GM20000 (cell line): ENCODE measurements at regions not wholly inside any gene's neighbourhood (a gene's known extent, or its start where the extent isn't known, plus 50 kb on each side); places are given as distances from the start of the nearest gene placed in this dataset.

ENCODE experiments used
- DNase-seq: peaks from one replicate; pipeline ENCODE4 v3.0.0; 2012; ENCODE audit warnings: low spot score
- CTCF ChIP-seq: IDR thresholded peaks from 2 replicates; pipeline ENCODE4 v1.5.1; 2012; ENCODE audit warnings: mild to moderate bottlenecking, control low read depth; ENCODE audit errors: extremely low read depth, missing control alignments

DNA sequence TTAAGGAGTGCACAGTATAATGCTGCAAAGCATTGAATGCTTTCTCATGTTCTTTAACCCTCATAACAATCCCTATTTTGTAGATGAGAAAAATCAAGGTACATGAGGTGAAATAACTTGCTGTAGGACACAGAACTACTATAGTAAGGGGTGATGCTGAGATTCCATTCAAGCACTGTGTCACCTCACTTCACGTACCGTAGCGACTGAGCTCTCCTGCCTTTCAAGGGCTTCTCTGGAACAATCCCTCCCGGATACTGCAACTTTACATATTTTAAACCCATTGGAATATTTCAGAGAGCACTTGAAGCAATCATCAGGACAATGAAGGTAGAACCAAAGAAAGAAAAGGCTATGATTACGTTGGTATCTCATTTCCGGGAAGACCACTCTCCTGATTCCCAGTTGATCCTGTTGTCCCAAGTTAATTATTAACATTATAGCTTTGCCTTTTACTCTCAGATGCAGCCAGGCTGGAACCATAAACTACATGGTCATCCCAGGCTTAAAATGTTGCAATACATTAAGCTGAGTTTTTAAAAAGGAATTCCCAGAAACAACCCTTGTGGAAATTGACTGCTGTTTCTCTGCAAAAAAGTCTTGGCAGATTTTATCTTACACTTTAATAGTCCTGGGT lies 252.2 kb upstream of the IGF1R start:
- no peak for TF ChIP-seq CTCF
- no peak for DNase-seq

- TF ChIP-seq CTCF = no peak
- DNase-seq = no peak
Measured at GRCh38 chr15:98397419-98397818, 250.9 kb upstream of the IGF1R start.

- TF ChIP-seq CTCF = no peak
- no peak for DNase-seq
Measured at GRCh38 chr15:98398056-98398455, 250.3 kb upstream of the IGF1R start.

- no peak for DNase-seq
- no peak for TF ChIP-seq CTCF
Measured at GRCh38 chr15:98398886-98399285, 249.5 kb upstream of the IGF1R start.

GRCh38 chr15:98400120-98400519 lies 248.2 kb upstream of the IGF1R start:
- no peak for TF ChIP-seq CTCF
- no peak for DNase-seq

- no peak for DNase-seq
- no peak for TF ChIP-seq CTCF
Measured at GRCh38 chr15:98401029-98401428, 247.3 kb upstream of the IGF1R start.

GRCh38 chr15:98402486-98402885 lies 245.9 kb upstream of the IGF1R start:
- TF ChIP-seq CTCF = no peak
- DNase-seq = no peak

GRCh38 chr15:98403169-98403568 lies 245.2 kb upstream of the IGF1R start:
- TF ChIP-seq CTCF = no peak
- DNase-seq = no peak
